GM18951 (cell line): ENCODE measurements at regions not wholly inside any gene's neighbourhood (a gene's known extent, or its start where the extent isn't known, plus 50 kb on each side); places are given as distances from the start of the nearest gene placed in this dataset.

Experiments used
- POLR2A ChIP-seq: IDR thresholded peaks from 4 replicates; pipeline ENCODE4 v1.6.1; 2011; ENCODE audit warnings: mild to moderate bottlenecking; ENCODE audit not compliant: insufficient read length, insufficient read depth; ENCODE audit errors: extremely low read depth
- in situ Hi-C: fragments of 300-500 bp; cut with MboI; formaldehyde crosslinking; loops from one replicate; pipeline ENCODE4 v1.12.0; 2022; ENCODE audit warnings: low sequenced_read_pairs, mixed read lengths, inconsistent platforms; ENCODE audit not compliant: unreplicated experiment

DNA sequence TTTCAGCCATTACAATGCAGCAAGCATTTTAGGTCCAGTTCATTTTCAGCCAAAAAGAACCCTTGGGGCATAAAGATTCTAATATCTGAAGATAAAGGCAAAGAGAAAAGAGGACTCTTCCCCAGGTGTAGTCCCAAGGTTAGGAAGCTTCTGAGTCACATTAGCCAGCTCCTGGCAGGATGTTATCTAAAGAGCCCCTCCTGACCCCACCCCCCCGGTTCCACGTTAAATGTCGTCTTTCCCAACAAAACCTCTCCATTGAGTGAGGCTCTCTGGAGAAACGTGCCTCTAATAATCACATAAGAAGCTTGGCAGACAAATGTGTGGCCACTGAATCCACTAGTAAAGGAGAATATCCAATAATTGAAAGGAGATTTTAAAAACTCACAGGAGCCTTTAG, 267.7 kb downstream of the GALC start:
- TF ChIP-seq POLR2A = no peak
- in situ Hi-C loops = no loop called here

DNA sequence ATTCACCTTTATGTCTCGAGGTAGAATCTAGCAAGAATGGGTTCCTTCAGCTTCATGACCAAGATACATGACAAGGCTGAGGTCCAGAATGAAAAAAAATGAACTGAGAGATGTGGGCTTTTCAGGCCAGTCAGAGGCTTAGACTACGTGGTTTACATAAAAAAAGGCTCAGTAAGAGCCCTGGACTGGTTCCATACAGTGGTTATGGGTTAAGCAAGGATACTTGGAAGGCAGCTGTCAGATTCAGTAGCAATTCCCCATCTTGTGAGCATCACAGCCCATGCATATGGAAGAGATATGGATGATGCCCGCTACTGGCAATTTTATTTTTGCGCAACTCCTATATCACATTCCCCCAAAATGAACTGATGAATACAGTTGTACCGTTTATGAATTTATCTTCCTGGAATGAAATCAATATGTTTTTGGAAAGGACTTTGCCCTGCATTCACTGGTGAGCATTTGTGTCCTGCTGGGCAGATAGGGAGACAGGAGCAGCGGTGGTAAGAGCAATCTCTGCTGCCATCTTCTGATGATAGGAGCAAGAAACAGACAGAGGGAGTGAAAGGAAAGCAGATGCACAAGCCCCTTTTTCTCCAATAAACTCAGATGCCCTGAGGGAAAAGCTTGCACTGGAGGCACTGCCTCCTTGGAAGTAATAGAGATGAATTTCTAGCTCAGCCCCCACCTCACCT, 280.4 kb downstream of the GALC start:
- in situ Hi-C loops = no loop called here
- no peak for TF ChIP-seq POLR2A

GRCh38 chr14:87705439-87705896, 287.5 kb downstream of the GALC start:
- in situ Hi-C loops = no loop called here
- no peak for TF ChIP-seq POLR2A

GRCh38 chr14:87698481-87698880, 294.5 kb downstream of the GALC start:
- in situ Hi-C loops = no loop called here
- TF ChIP-seq POLR2A = no peak

DNA sequence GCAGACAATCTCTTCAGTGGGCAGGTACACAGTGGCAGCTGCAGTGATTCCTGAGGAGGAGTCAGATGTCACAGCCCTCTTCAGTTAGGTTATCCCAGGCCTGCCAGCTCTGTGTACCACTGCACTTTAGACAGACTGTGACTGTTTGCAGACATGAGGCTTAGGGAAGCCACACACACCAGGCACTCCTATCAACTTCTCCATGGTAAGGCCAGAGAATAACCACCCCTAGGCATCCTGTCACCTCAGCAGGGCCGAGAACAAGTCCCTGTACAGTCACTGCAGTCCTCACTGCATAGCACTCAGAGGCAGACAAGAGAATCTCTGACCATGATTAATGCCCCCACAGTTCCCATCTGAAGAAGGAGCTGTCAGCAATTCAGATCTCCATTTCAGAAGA, 296.5 kb downstream of the GALC start:
- in situ Hi-C loops = no loop called here
- TF ChIP-seq POLR2A = no peak

- in situ Hi-C loops = no loop called here
- no peak for TF ChIP-seq POLR2A
Measured at GRCh38 chr14:87691042-87691881, 301.7 kb downstream of the GALC start.

DNA sequence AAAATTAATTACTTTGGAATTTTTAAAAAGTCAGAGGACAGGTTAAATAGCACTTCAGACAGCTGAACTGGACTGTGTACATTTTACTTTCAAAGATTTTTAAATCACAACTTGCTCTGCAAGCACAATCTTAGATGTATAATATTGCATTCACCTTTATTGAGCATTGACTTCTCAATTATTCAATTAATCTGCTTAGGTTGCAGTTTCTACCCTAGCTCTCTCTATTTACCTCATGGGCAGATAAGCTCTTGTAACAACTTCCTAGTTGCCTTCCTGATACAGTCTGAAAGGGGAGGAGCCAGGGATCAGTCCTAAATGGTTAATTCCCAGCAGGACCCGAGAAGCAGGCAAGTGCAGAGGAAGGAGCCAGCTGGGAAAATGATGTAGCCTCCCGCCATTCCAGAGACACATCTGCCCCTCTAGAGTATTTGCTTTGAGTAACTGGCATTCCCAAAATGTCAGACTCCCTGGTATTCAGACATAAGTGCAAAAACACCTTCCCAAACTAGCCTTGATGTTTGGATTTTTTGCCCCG, 302.8 kb downstream of the GALC start:
- in situ Hi-C loops = no loop called here
- TF ChIP-seq POLR2A = no peak

DNA sequence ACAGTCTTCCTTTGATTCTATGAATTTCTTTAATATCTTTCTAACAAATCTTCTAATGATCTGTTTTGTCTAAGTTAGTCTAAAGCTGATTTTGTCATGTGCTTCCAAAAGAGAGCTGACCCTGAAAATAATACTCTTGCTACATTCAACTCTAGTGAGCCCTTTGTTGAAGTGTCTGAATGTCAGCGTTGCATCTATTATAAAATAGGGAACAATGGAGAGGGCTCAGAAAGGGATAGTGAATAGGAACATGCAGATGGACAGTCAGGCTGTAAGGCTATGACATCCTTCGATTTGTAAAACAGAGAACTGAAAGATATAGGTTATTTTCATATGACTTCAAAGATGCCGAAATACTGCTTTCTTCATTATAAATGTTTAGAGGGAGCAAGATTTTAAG, 304.5 kb downstream of the GALC start:
- in situ Hi-C loops = no loop called here
- TF ChIP-seq POLR2A = no peak

DNA sequence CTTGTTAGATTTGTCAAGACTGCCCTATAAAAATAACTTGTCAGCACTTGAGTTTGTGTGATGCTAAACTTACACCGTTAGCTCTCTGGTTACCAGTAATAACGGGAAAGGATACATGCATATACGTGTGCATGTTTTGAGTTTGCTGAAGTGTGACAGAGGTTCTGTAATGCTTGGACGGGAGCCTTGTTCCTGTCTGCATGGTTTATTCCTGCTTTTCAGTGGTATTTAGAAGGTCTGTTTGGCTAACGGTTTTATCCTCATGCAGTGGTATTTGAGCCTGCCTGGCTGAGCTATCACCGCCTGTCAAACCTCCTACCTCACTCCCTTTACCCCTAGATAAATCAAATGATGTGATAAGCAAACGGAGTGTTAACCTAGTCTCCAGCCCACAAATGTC, 305.6 kb downstream of the GALC start:
- TF ChIP-seq POLR2A = no peak
- in situ Hi-C loops = no loop called here

GRCh38 chr14:87686746-87687145, 306.2 kb downstream of the GALC start:
- TF ChIP-seq POLR2A = no peak
- in situ Hi-C loops = no loop called here

GRCh38 chr14:87679866-87680265, 313.1 kb downstream of the GALC start:
- no peak for TF ChIP-seq POLR2A
- in situ Hi-C loops = no loop called here

- in situ Hi-C loops = no loop called here
- no peak for TF ChIP-seq POLR2A
Measured at GRCh38 chr14:87678624-87679023, 314.4 kb downstream of the GALC start.

DNA sequence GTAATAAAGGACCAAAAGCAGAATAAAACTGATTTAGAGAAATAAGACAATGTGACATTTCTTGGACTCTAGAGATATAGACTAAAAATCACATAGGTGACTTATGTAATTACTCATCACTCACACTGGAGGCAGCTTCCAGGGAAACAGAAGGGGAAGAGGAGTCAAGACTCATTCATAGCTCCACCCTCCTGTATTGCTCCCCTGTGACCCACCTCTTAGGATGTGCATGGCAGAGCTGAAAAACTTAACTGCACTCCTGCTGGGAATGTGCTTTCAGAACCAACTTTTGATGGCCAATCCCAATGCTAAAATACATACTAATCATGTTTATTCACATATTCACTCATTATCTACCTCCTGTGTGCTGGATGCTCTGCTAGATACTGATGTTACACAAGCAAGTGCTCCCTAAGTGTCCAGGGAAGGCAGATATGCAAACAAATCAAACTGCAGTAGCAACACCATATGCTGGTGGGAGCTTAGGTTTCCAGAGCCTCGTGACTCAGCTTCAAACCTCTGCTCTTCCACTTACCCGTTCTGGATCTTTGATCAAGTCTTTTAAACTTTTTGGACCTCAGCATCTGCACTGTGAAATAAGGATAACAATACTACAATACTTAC, 316.1 kb downstream of the GALC start:
- in situ Hi-C loops = no loop called here

More for the DNA sequence above, 316.1 kb downstream of the GALC start:
- TF ChIP-seq POLR2A = no peak
